Liver (tissue), 3 donors: ENCODE measurements at regions not wholly inside any gene's neighbourhood (a gene's known extent, or its start where the extent isn't known, plus 50 kb on each side); places are given as distances from the start of the nearest gene placed in this dataset.

Source experiments
- CTCF ChIP-seq: fragments of 150-350 bp; IDR thresholded peaks from 2 replicates; pipeline ENCODE4 v1.5.1; 2017; ENCODE audit warnings: improper control_type of control experiment, low read depth, low read length; ENCODE audit not compliant: missing input control
- FOXA1 ChIP-seq: IDR thresholded peaks from 2 replicates; pipeline ENCODE4 v1.6.1; 2016; ENCODE audit warnings: antibody characterized with exemption
- FOXA2 ChIP-seq: IDR thresholded peaks from 2 replicates; pipeline ENCODE4 v1.6.1; 2016; ENCODE audit warnings: antibody characterized with exemption
- GABPA ChIP-seq, 2 donors: IDR thresholded peaks in 1 of 2; conservative IDR thresholded peaks in 1 of 2; 2 replicates each; pipeline ENCODE4 v1.6.1; 2016; ENCODE audit warnings: antibody characterized with exemption in 2 of 2, mild to moderate bottlenecking in 1 of 2, moderate library complexity in 1 of 2
- HNF4A ChIP-seq, 2 donors: conservative IDR thresholded peaks; 2 replicates each; pipeline ENCODE4 v1.6.1; 2016; ENCODE audit warnings: antibody characterized with exemption in 2 of 2, mild to moderate bottlenecking in 2 of 2
- MAX ChIP-seq: IDR thresholded peaks from 2 replicates; pipeline ENCODE4 v1.6.1; 2016; ENCODE audit warnings: antibody characterized with exemption
- RAD21 ChIP-seq, 2 donors: IDR thresholded peaks; 2 replicates each; pipeline ENCODE4 v1.6.1; 2016; ENCODE audit warnings: antibody characterized with exemption in 2 of 2, mild to moderate bottlenecking in 2 of 2
- REST ChIP-seq: IDR thresholded peaks from 2 replicates; pipeline ENCODE4 v1.6.1; 2016; ENCODE audit warnings: antibody characterized with exemption, mild to moderate bottlenecking
- SP1 ChIP-seq: IDR thresholded peaks from 2 replicates; pipeline ENCODE4 v1.6.1; 2018; ENCODE audit warnings: antibody characterized with exemption, mild to moderate bottlenecking
- ZBTB33 ChIP-seq: IDR thresholded peaks from 2 replicates; pipeline ENCODE4 v1.6.1; 2016; ENCODE audit warnings: antibody characterized with exemption
- donor health status: healthy.
- donor health status: healthy.

- TF ChIP-seq CTCF (no peak), SP1 (no peak), ZBTB33 (no peak), FOXA1 (no peak), HNF4A (conservative IDR thresholded peaks at IDR 0.05) (no peak), FOXA2 (no peak), MAX (no peak), GABPA (IDR thresholded peaks at IDR 0.05 in 1 of 2, conservative IDR thresholded peaks at IDR 0.05 in 1 of 2) (no peak), RAD21 (IDR thresholded peaks at IDR 0.05) (no peak), REST (no peak)
These were observed 197.1 kb upstream of the HCN1 start for GRCh38 chr5:45893309-45893708.
